Right atrium auricular region (tissue), 2 donors: ENCODE measurements at regions not wholly inside any gene's neighbourhood (a gene's known extent, or its start where the extent isn't known, plus 50 kb on each side); places are given as distances from the start of the nearest gene placed in this dataset.

Source experiments
- DNase-seq: peaks from one replicate; pipeline ENCODE4 v3.0.0-alpha.2; 2019; ENCODE audit warnings: low spot score
- H3K27ac ChIP-seq, 2 donors: fragments of 200-600 bp; sonication (generic); 1 replicate in 1 of 2; 2 replicates in 1 of 2; pipeline ENCODE4 v1.5.1; 2016 to 2019
- H3K27me3 ChIP-seq, 2 donors: fragments of 200-600 bp; sonication (generic); one replicate each; pipeline versions ENCODE4 v1.5.1 to v1.6.0; 2017 to 2019
- H3K36me3 ChIP-seq: fragments of 200-600 bp; sonication (generic); one replicate; pipeline ENCODE4 v1.5.1; 2016
- H3K4me1 ChIP-seq, 2 donors: fragments of 200-600 bp; sonication (generic); one replicate each; pipeline versions ENCODE4 v1.5.1 to v1.6.0; 2017 to 2019
- H3K4me3 ChIP-seq, 2 donors: fragments of 200-600 bp; sonication (generic); 1 replicate in 1 of 2; 2 replicates in 1 of 2; pipeline ENCODE4 v1.5.1; 2017 to 2019; ENCODE audit warnings: mild to moderate bottlenecking in 1 of 2, moderate library complexity in 1 of 2
- H3K9me3 ChIP-seq, 2 donors: fragments of 200-600 bp; sonication (generic); one replicate each; pipeline ENCODE4 v1.5.1; 2019
- TF ChIP-seq, protein P1 (sequence below), 2 donors: fragments of 200-600 bp; sonication (generic); IDR thresholded peaks; one replicate each; pipeline ENCODE4 v1.5.1; 2019; ENCODE audit warnings: antibody characterized with exemption in 2 of 2

DNA sequence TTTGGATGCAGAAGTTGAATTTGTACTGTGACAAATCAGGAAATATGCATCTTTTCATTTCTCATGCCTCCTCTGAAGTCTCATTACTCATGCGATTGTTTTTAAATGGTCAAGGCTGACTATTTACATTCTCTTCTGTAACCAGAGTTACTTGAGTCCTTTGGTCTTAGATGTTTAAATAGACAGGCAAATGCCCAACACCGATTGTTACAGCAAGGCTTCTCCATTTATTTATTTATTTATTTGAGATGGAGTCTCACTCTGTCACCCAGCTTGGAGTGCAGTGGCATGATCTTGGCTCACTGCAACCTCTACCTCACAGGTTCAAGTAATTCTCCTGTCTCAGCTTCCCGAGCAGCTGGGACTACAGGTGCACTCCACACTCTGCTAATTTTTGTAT lies 72.7 kb upstream of the SLC28A3 start:
- Histone ChIP-seq H3K9me3 (no peaks in the 10 kb centered on the region), H3K27me3 (no peaks in the 10 kb centered on the region), H3K4me3 (no peak overlapping the region), H3K4me1 (no peaks in the 10 kb centered on the region), H3K27ac (no peak overlapping the region), H3K36me3 (no peaks in the 10 kb centered on the region)
- no peak for DNase-seq
- TF ChIP-seq, protein P1, sequence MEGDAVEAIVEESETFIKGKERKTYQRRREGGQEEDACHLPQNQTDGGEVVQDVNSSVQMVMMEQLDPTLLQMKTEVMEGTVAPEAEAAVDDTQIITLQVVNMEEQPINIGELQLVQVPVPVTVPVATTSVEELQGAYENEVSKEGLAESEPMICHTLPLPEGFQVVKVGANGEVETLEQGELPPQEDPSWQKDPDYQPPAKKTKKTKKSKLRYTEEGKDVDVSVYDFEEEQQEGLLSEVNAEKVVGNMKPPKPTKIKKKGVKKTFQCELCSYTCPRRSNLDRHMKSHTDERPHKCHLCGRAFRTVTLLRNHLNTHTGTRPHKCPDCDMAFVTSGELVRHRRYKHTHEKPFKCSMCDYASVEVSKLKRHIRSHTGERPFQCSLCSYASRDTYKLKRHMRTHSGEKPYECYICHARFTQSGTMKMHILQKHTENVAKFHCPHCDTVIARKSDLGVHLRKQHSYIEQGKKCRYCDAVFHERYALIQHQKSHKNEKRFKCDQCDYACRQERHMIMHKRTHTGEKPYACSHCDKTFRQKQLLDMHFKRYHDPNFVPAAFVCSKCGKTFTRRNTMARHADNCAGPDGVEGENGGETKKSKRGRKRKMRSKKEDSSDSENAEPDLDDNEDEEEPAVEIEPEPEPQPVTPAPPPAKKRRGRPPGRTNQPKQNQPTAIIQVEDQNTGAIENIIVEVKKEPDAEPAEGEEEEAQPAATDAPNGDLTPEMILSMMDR (IDR thresholded peaks at IDR 0.05), result no peak

DNA sequence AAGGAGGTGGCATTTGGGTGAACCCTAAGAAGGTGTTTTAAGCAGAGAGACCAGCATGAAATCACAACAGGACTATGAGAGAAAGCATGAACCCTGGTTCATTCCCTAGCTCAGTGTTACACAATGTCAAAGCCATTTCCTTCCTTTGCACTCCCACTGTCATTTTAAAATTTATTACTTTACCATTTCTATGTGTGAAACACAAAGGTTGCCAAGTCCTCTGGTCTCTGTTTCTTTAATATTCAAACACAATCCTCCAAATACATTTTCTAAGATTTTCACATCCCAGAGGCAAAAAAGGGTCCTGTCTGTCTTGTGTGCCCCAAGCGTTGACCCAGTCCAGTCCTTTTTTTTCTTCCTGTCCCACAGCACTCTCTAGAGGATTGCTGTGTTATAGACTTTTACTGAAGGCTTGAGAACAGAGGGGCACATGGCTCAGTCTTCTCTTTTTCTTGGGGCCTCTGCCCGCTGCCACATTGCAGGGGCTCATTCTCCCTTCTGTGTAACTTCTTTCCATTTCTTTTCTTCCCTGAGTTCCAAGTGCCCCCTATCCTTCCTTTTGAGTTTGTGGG lies 78.6 kb upstream of the SLC28A3 start:
- Histone ChIP-seq H3K9me3 (peaks cover 0 to 13% of the 10 kb centered on the region in 2 donors), H3K4me1 (no peaks in the 10 kb centered on the region), H3K36me3 (no peaks in the 10 kb centered on the region), H3K4me3 (no peak overlapping the region), H3K27ac (no peak overlapping the region), H3K27me3 (no peaks in the 10 kb centered on the region)
- DNase-seq, result no peak
- TF ChIP-seq, protein P1 (IDR thresholded peaks at IDR 0.05), result peak in 1 of 2 donors; percentile 18

DNA sequence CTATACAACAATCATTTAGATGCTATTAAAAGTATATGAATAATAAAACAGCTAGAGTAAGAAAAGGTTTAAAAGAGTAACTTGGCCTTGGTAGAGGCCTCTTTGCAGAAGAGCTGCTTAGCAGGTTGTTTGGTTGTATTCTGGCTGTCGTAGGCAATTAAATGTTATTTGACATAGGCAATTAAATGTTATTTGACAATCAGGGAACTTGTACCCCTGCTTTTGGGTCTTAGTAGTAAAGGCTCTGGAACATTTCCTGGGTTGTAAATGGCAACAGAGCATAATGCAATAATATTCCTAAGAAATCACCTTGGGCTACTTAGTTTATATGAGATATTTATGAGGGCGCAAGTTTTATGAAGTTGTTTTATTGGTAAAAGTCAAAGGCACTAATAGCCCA lies 84.4 kb upstream of the SLC28A3 start:
- Histone ChIP-seq H3K27me3 (no peaks in the 10 kb centered on the region), H3K4me1 (no peaks in the 10 kb centered on the region), H3K9me3 (peaks cover 0 to 13% of the 10 kb centered on the region in 2 donors), H3K4me3 (no peak overlapping the region), H3K27ac (no peak overlapping the region), H3K36me3 (no peaks in the 10 kb centered on the region)
- TF ChIP-seq, protein P1 (IDR thresholded peaks at IDR 0.05), result no peak
- DNase-seq, result no peak

DNA sequence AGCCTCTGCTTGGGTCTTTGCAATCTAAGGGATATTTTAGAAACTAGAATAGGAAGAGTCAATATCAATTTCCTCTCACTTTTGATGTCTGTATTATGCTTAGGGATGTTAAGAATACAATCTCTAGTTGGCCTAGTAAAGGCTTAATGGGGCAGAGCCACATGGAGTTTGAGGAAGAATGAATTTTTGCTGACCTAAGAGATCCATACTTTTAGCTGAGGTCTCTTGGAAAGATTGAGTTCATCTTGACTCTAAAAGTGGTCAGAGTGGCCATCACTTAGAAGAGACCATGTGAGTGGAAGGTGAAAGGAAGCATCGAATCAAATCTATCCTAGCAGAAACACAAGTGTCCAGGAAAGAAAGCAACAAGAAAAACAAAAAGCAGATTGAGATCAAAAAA lies 92.2 kb upstream of the SLC28A3 start:
- Histone ChIP-seq H3K4me3 (no peak overlapping the region), H3K4me1 (peaks cover 0 to 10% of the 10 kb centered on the region in 2 donors), H3K9me3 (no peaks in the 10 kb centered on the region), H3K36me3 (no peaks in the 10 kb centered on the region), H3K27ac (no peak overlapping the region), H3K27me3 (no peaks in the 10 kb centered on the region)
- TF ChIP-seq, protein P1 (IDR thresholded peaks at IDR 0.05), result no peak
- no peak for DNase-seq

DNA sequence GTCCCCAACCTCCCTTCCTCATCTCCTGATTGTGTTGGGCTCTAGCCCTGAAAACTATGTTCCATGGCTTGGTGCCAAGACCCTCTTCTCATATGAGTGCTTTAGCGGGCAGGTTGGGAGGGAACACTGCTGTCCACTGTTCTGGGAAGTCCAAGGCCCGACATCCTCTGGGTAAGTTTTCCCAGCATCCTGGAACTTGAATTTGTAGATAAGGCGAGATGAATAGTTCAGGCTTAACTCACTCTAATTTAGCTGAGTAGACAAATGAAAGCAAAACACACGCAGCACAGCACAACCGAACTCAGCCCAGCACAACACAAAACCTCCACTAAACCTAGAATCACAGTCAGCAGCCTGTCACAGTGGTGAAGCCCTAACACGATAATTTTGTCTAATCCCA lies 95.3 kb upstream of the SLC28A3 start:
- Histone ChIP-seq H3K4me1 (peaks cover 0 to 10% of the 10 kb centered on the region in 2 donors), H3K9me3 (no peaks in the 10 kb centered on the region), H3K27ac (peak overlapping the region; percentile 65 to 82), H3K4me3 (no peak overlapping the region), H3K27me3 (no peaks in the 10 kb centered on the region), H3K36me3 (no peaks in the 10 kb centered on the region)
- DNase-seq, result no peak
- TF ChIP-seq, protein P1 (IDR thresholded peaks at IDR 0.05), result no peak
